ENCODE measurements at regions not wholly inside any gene's neighbourhood (a gene's known extent, or its start where the extent isn't known, plus 50 kb on each side); places are given as distances from the start of the nearest gene placed in this dataset.

- TF ChIP-seq STAT6 (CRISPR knock-in tag; conservative IDR thresholded peaks at IDR 0.05; ENCODE audit: low read depth) (no peak), ZNF671 (CRISPR knock-in tag; IDR thresholded peaks at IDR 0.05) (no peak), CTCF (IDR thresholded peaks at IDR 0.05) (no peak), NFYB (CRISPR knock-in tag; conservative IDR thresholded peaks at IDR 0.05; ENCODE audit: low read depth) (no peak), CBFB (CRISPR knock-in tag; IDR thresholded peaks at IDR 0.05; ENCODE audit: low read depth) (no peak), PREB (CRISPR knock-in tag; IDR thresholded peaks at IDR 0.05; ENCODE audit: borderline replicate concordance) (no peak), FOXP4 (CRISPR knock-in tag; IDR thresholded peaks at IDR 0.05) (no peak), ZNF532 (CRISPR knock-in tag; IDR thresholded peaks at IDR 0.05; ENCODE audit: borderline replicate concordance) (no peak), OVOL2 (CRISPR knock-in tag; IDR thresholded peaks at IDR 0.05; ENCODE audit: borderline replicate concordance) (no peak), ATF2 (CRISPR knock-in tag; IDR thresholded peaks at IDR 0.05; ENCODE audit: borderline replicate concordance, low read depth) (no peak), RELA (CRISPR knock-in tag; IDR thresholded peaks at IDR 0.05; ENCODE audit: borderline replicate concordance) (no peak), ZNF317 (CRISPR knock-in tag; IDR thresholded peaks at IDR 0.05; ENCODE audit: borderline replicate concordance, low read depth) (no peak)
Observed at GRCh38 chr1:69292833-69293232, 274.9 kb upstream of the LRRC7 start.

Measured in WTC11 (cell line).